HG02943 (cell line): ENCODE measurements at regions not wholly inside any gene's neighbourhood (a gene's known extent, or its start where the extent isn't known, plus 50 kb on each side); places are given as distances from the start of the nearest gene placed in this dataset.

Experiments
- ATAC-seq: cut with Tn5 transposase; IDR thresholded peaks from one replicate; pipeline ENCODE4 v1.9.1; 2021; ENCODE audit warnings: mild to moderate bottlenecking, low read depth, moderate library complexity; ENCODE audit not compliant: unreplicated experiment

DNA sequence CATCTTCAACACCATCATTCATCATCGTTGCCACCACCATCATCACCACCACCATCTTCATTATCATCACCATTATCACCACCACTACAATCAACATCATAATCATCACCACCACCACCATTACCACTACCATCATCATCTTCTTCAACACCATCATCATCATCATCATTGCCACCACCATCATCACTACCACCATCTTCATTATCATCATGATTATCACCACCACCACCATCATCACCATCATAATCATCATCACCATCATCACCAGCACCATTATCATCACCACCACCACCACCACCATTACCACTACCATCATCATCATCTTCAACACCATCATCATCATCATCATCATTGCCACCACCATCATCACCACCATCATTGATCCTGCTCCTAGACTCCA, 112.7 kb downstream of the OAT start:
- no peak for ATAC-seq

GRCh38 chr10:124305131-124305530, 113.6 kb downstream of the OAT start:
- ATAC-seq: no peak

DNA sequence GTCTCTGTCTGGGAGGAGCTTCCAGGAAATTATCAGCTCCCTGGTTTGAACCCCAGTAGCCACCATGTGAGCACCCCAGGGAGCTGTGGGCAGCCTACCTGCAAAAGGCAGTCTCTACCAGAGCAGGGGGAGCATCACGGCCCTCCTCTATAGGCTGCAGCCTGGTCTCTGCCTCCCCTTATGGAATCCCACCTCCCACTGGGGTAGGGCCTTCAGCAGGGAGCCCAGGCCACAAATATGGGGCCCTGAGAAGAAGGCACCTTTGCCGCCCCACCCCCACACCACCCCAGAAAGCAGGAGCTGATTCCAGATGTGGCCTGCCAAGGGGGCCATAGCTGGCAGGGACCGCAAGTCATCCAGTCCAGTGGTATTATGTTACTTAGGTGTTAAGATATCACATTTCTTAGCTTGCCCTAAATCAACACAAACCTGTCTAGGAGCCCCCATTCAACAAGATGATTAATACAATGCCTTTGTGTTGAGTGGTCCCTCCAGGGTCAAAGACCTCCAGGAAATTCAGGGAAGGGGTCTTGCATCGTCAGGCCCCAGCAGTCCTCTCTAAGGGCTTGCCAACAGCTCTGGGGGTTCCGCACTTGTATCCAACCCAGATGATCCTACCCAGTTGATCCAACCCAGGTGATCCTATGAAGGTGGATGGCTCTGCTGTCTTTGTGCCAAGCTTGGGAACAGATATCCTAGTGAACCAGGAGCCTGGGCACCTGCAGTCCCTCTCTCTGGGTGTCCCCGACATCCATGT, 114.9 kb downstream of the OAT start:
- no peak for ATAC-seq

GRCh38 chr10:124302951-124303505, 115.7 kb downstream of the OAT start:
- no peak for ATAC-seq

DNA sequence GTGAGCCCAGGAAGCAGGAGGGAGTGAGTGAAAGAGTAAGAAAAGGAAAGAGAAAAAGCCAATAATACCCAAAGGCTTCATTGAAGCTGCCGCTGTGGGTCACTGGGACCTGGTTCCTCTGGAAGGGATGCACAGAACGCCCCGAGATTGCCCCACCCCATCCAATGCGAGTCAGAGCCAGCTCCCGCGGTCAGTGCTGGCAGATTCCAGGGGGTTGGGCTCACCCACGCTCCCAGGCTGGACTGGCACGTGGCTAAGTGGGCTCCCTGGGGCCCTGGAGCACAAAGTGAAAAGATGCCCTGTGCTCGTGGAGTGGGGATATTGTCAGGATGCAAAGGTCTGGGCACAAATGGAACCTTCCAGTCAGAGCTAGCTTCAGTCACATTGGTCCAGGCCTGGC, 117.0 kb downstream of the OAT start:
- ATAC-seq: no peak

- ATAC-seq: no peak
These were observed 118.0 kb downstream of the OAT start for GRCh38 chr10:124300735-124301134.

DNA sequence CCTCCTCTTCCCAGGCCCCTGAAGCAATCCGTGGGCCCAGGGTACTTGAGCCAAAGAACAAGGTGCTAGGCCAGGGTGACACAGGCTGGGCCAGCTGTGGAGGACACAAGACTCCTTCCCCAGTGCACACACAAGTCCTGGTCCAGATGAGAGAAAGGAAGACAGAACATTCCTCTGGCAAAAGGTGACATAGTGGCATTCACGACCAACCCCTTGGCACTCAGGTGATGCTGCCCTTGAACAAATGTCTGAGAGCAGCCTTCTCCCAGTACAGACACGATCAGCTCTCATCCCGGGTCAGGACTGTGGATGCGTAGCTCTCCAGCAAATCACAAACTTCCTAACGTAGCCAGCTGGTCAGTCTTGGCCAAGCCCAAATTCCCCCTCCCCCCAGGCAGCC, 118.5 kb downstream of the OAT start:
- ATAC-seq: no peak

DNA sequence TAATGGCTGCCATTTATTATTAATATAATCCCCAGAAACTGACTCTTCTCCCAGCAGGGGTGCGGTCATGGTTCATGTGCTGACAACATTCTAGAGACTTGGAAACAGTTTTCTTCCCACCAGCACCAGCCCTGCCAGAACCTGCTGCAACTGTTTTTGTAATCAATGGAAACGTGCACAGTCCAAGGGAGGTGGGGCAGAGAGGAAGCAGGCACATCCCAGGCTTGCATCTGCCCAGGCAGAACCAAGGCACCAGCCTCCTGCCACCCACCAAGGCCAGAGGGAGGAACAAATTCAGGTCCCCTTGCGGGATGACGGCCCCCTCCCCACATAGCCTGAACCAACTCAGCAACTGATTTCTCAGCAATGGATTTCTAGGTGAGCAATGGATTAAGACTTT, 119.0 kb downstream of the OAT start:
- no peak for ATAC-seq

DNA sequence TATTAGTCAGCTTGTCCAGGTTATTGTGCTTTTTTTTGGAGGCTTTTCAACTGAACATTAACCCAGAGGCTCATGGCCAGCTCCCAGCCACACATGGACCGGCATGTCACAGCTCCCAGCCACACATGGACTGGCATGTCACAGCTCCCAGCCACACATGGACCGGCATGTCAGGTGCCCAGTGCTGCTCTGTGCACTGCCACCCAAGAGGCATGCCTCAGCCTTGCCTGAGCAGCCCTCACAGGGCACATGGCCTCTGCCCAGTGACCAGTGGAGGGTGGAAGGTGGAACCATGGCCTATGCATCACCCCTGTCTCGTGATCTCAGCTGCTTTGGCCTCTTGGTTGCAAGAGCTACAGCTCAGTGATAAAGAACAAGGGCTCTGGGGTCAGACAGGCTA, 119.8 kb downstream of the OAT start:
- ATAC-seq: no peak

DNA sequence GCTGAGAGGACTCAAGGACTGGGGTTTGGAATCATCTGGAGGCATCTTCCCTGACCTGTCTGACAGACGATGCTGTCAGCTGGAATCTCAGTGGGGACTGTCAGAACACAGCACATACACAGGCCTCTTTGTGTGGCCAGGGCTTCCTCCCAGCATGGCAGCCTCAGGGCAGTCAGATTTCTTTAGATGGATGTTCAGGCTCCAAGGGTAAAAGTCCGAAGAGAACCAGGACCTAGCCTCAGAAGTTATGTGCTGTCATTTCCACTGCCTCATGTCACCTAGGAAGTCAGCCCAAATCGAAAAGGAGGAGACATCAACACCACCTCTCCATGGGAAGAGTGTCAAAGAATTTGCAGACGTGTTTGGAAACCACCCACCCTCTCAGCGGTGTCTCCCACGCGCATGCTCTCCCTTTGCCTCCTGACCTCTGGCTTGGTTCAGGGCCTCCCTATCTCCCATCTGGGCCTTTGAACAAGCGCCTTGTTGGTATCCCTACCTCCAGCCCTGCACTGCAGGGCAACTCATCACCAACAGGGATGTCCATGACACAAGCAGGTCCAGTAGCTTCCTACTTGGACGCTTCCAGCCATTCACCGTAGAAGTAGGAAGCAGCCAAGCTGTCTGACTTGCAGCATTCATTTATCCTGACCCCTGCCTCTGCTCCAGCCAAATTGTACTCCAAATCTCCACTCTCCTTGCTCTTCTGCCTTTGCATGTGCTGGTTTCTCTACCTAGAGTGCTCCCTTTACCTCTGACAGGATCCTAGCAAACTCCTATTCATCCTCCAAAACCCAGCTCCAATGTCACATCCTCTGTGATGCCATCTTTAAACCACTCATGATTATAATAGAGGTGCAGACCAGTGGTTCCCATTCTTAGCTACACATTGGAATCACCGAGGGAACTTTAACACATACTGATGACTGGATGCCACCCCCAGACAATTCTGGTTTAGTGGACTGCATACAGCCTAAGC, 121.6 kb downstream of the OAT start:
- ATAC-seq: no peak

DNA sequence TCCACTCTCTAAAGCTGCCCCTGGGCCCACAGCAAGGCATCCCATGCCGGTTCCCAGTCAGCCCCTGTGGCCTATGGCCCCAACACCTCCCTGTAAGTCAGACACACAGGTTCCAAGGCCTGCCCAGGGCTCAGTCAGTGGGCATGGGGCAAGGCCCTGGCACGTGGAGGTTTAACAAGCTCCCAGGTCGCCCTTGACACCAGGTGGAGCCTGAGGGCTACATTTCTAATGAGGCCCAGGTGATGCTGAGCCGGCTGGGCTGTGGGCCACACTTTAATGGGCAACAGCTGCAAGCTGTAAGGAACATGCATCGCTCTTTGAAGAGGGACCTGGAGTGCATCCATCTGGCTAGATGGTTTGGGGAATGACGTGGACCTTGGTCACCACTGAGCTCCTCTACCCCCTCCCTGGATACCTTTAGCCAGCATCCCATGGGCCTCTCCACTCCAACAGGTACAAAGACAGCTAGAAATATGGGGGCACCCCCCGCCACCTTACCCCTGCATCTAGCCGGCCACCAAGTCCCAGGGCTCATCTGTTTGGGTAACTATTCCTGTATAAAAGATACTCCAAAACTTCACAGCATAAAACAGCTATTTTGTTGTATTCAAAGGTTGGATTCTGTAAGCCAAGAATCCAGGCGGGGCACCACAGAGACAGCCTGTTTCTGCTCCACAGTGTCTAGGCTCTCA, 122.5 kb downstream of the OAT start:
- ATAC-seq: no peak

DNA sequence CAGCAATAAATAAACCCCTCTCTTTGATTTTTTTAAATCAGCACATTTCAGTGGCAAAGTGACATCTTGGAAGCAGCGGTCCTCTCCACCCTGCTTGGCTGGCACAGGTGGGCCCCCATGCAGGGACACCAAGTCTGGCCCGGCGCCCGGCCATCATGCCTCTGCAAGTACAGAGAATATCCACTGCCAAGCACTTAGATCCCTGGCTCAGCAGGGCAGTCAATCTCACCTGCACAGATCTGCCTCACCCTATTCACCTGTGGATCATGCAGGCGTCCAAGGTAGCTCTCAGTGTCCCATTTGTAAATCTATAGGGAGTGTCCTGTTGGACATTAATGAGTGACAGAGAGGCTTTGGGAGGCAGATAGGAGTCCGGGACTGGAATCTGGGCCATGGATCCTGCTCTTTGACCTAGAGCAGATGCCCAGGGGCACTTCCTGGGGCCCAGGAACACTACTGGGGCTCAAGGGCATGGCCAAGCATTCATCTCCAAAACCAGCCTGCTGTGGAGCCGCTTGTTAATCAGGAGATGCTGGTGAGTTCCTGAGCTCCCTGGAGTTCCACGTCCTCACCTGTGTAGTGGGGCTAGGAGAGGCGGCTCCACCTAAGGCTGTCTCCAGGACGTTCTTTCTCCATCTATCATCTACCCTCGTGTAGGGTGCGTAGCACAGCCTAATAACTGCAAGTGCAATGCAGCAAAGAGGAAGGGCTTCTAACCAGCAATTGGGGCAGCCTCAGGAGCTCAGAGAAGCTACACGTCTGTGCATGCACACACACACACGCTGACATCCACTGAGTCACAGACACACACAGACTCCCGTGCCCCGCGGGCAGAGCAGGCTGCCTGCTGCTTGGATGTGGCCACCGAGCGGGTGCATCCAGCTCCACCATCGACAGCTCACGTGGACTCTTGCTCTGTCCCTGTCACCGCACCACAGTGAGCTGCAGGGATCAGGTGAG, 123.6 kb downstream of the OAT start:
- ATAC-seq: no peak

GRCh38 chr10:124293616-124294449, 124.9 kb downstream of the OAT start:
- ATAC-seq: no peak

DNA sequence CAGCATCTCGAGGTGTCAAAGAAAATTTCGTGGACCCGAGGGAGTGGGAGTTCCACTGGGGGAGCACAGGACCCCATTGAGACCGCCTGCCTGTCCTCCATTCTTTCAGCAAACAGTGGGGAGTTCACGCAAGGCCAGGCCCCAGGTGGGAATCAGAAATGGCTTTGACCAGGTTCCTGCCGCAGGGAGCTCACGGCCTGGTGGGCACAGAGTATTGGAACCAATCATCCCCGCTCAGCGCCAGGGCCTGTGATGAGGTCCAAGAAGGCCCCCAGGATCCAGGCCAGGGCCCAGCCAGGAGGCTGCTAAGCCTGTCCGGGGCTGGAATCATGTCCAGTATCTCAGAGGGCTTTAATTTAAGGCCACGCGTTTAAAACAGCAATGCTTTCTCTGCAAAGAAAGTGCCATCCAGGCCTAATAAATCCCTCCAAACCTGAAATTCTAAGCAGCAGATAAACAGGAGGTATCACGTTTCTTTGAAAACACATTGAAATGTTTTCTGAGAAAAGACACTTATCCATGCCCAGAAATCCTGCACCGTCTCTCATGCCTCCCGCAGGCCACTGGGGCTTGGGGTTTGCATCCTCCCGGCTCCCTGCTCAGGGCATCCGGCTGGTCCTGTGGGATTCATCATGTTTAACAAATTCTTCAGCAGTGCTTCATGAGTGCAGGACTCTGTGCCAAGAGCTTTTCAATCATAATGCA, 125.7 kb downstream of the OAT start:
- no peak for ATAC-seq

- ATAC-seq: no peak
These were observed 127.6 kb downstream of the OAT start for GRCh38 chr10:124291001-124291701.

DNA sequence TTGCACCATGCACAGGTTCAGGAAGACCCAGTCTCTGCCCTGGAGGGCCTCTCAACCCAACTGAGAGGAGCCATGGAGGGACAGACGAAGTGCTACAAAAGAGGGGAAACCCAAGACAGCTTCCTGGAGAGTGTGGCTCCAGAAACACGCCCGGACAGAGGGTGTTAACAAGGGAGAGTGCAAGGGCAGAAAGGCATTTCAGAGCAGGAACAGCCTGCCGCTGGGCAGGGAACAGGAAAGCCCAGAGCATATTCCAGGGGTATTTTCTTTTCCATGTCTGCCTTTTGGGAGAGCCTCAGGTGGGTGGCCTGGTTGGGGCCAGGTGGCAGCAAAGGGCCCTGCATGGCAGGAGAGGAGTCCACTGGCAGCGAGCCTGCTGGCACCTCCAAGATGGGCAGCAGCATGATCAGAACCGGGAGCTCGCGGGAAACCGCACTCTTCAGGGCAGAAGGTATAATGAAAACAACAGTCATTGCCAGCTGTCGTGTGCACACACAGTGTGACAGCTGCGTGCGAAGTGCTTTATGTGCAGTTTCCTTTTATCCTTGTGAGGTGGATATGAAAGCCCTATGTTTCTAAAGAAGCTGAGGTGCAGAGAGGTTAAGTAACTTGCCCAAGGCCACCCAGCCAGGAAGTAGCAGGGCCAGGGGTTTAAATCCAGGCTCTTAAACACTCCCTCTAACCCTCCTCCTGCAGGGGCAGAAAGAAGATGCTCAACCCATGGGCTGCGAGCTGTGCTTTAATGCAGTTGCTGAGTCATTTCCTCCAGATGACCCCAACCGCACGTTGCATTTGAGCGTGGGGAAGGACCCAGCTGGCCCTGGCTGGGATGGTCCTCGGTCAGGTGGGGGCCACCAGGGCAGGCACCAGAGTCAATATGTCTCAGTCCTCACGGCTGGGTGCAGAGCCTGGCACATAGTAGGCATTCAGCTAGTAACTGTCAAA, 128.6 kb downstream of the OAT start:
- peak; percentile 47 for ATAC-seq
